GM12878 (cell line): ENCODE measurements at regions not wholly inside any gene's neighbourhood (a gene's known extent, or its start where the extent isn't known, plus 50 kb on each side); places are given as distances from the start of the nearest gene placed in this dataset.

Experiments used
- CHD1 ChIP-seq: IDR thresholded peaks from 2 replicates; pipeline ENCODE4 v1.6.1; 2012; ENCODE audit warnings: low read depth, low read length, improper control_type of control experiment
- CTCF ChIP-seq, 3 experiments: IDR thresholded peaks in 2 of 3; conservative IDR thresholded peaks in 1 of 3; 2 replicates each; pipeline ENCODE4 v1.5.1; 2011; ENCODE audit warnings: low read depth in 3 of 3, low read length in 3 of 3, mild to moderate bottlenecking in 3 of 3, control low read depth in 2 of 3, moderate library complexity in 2 of 3, inconsistent platforms in 1 of 3, mixed read lengths in 1 of 3; ENCODE audit not compliant: control insufficient read depth in 2 of 3, insufficient read depth in 1 of 3; ENCODE audit errors: extremely low read depth in 1 of 3
- EGR1 ChIP-seq, 2 experiments: IDR thresholded peaks; 1 replicate in 1 of 2; 2 replicates in 1 of 2; pipeline ENCODE4 v1.6.1; 2011 to 2012; ENCODE audit warnings: low read depth in 2 of 2, low read length in 2 of 2, borderline replicate concordance in 1 of 2, mild to moderate bottlenecking in 1 of 2, moderate library complexity in 1 of 2
- MEF2A ChIP-seq: IDR thresholded peaks from 2 replicates; pipeline ENCODE4 v1.6.1; 2011; ENCODE audit warnings: low read depth, mild to moderate bottlenecking, low read length, moderate library complexity; ENCODE audit not compliant: insufficient read depth
- NR2C2 ChIP-seq: IDR thresholded peaks from 2 replicates; pipeline ENCODE4 v1.6.1; 2011; ENCODE audit warnings: borderline replicate concordance, low read depth; ENCODE audit not compliant: control insufficient read depth, insufficient read length
- POLR2AphosphoS5 ChIP-seq: IDR thresholded peaks from 2 replicates; pipeline ENCODE4 v1.6.1; 2011; ENCODE audit warnings: mild to moderate bottlenecking, low read length, inconsistent platforms
- SP1 ChIP-seq: IDR thresholded peaks from one replicate; pipeline ENCODE4 v1.6.1; 2011; ENCODE audit warnings: low read depth, low read length
- SREBF2 ChIP-seq: IDR thresholded peaks from 2 replicates; pipeline ENCODE4 v1.6.1; 2012; ENCODE audit warnings: mild to moderate bottlenecking, low read length
- TARDBP ChIP-seq: IDR thresholded peaks from 2 replicates; pipeline ENCODE4 v1.6.1; 2016; ENCODE audit warnings: borderline replicate concordance
- ZBTB33 ChIP-seq: fragments of 450-650 bp; IDR thresholded peaks from 2 replicates; pipeline ENCODE4 v1.6.1; 2017; ENCODE audit warnings: mild to moderate bottlenecking
- ZNF24 ChIP-seq: fragments of 450-650 bp; IDR thresholded peaks from 2 replicates; pipeline ENCODE4 v1.6.1; 2017; ENCODE audit warnings: antibody characterized with exemption, mild to moderate bottlenecking
- ZNF274 ChIP-seq: IDR thresholded peaks from one replicate; pipeline ENCODE4 v1.8.0; 2011; ENCODE audit not compliant: insufficient read length, insufficient read depth
- ZNF592 ChIP-seq: fragments of 450-650 bp; IDR thresholded peaks from 2 replicates; pipeline ENCODE4 v1.6.1; 2017; ENCODE audit warnings: mild to moderate bottlenecking, moderate library complexity
- TF ChIP-seq, protein P1 (sequence below): IDR thresholded peaks from 2 replicates; pipeline ENCODE4 v1.6.1; 2012; ENCODE audit warnings: low read depth, low read length, improper control_type of control experiment

DNA sequence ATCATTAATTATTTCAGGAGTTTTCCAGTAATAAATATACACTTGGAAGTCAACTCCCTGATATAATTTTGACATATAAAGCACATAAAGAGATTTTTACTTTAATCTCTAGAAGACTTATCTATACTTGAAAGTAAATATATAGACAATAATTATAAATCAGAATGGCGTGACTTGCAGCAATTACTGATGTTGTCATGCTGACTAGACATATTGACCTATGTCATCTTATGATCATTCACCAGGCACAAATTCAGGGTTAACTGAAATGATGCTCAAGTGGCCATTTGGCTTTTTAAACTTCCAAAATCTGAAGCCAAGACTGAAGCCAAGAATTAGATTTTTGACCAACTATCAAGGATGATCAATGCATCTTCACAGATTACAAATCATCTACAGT is 192.2 kb downstream of the MCHR2 start:
- TF ChIP-seq SREBF2, result no peak
- TF ChIP-seq EGR1 (IDR thresholded peaks at IDR 0.05; ENCODE audit: borderline replicate concordance in 1 of 2, low read depth in 2 of 2, low read length in 2 of 2), result no peak
- no peak for TF ChIP-seq NR2C2
- TF ChIP-seq ZNF592, result no peak
- TF ChIP-seq, protein P1, sequence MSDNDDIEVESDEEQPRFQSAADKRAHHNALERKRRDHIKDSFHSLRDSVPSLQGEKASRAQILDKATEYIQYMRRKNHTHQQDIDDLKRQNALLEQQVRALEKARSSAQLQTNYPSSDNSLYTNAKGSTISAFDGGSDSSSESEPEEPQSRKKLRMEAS, result no peak
- TF ChIP-seq ZNF24, result no peak
- no peak for TF ChIP-seq MEF2A
- TF ChIP-seq CTCF (IDR thresholded peaks at IDR 0.05 in 2 of 3, conservative IDR thresholded peaks at IDR 0.05 in 1 of 3; ENCODE audit: control insufficient read depth in 2 of 3, extremely low read depth in 1 of 3, insufficient read depth in 1 of 3, low read depth in 3 of 3, low read length in 3 of 3), result no peak
- TF ChIP-seq CHD1, result no peak
- no peak for TF ChIP-seq SP1
- no peak for TF ChIP-seq TARDBP
- no peak for TF ChIP-seq ZNF274
- TF ChIP-seq ZBTB33, result no peak
- TF ChIP-seq POLR2AphosphoS5, result no peak
